ENCODE measurements at regions not wholly inside any gene's neighbourhood (a gene's known extent, or its start where the extent isn't known, plus 50 kb on each side); places are given as distances from the start of the nearest gene placed in this dataset.
"Not testable (repeated sequence)": the region's sequence is repeated elsewhere in the genome, so short reads cannot be mapped to it uniquely, and the experiment has no call there.

DNA sequence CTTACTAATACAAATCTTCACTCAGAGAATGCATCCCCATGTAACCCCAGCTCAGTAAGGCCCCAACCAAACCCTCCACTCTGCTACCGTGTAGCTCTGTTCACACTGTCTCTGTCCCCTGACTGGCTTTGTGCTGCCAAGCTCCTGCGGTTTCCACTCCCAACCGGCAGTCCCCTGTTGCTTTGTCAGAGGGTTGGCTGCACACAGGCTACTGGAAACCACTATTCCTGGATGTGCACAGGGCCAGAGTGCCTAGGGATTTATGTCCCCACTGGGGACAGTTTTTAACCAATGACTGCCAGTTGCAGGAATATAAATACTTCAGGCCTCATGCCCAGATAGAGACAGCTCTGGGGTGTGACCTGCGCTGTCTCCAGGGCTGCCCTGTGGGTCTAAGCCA is 157.1 kb upstream of the C16orf82 start:
- DNase-seq: no peak

DNA sequence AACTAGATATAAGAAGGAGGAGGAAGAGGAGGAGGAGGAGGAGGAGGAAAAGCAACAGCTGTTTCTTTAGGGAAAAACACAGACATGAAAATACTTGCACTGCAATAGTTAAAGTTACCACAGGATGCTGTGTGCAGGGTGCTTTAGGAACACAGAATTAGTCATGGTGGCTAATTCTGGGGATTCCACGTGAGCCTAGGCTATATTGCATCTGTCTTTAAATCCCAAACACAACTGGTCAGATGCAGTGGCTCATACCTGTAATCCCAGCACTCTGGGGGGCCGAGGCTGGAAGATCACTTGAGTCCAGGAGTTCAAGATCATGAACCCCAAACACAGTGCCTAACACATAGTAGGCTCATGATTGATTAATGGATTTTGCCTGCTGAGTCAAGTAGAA is 155.3 kb upstream of the C16orf82 start:
- no peak for DNase-seq

DNA sequence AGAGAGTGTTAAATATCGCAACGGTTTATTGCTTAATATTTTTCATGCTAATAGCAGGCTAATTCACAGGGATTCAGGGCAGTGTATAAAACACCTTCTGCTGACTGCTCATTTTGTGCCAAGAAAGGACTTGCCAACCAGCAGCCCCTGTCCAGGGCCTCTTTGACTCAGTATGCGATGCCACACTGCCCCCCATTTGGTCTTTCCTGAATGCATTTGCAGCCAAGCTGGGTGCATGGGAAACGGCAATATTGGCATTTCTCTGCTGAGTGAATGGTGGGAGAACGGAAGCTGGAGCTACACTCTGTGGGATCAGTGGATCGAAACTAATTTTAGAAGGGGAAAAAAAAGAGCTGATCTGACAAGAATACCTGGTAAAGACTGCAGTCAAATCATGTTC is 152.9 kb upstream of the C16orf82 start:
- no peak for DNase-seq

DNA sequence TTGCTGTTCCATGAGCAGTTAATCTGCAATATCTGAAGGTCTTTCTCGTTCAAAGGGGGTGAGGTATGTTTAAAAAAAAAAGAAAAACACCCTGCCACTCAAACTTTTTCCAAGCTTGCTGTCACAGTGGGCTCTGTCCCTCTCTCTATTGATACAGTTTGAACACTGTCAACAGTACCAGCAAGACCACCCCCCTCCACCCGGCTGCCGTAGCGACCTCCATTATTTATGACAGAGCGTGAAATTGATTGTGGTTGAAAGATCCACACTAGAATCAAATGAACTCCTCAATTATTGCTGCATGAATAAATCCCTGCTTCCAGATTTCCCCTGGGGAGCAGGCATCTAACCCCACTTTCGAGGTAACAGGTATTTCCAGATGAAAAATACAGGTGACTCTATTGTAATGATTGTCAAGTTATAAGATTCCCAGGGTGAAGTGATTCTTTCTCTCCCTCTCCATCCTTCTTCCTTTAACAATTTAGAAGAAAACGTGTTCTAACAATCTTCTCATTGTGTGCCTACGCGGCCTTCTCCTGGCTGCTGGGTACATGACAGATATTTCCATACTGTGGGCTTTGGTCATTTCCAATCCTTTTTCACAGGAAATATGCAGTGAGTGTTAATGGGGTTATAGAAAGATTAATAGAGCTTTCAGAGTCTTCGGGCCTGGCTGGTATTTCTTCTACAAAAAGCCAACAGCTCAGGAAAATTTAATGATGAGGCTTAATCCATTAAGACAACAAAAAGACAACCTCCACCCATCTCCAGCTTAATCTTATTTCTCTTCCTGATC is 135.7 kb upstream of the C16orf82 start:
- peak; percentile 82 for DNase-seq

DNA sequence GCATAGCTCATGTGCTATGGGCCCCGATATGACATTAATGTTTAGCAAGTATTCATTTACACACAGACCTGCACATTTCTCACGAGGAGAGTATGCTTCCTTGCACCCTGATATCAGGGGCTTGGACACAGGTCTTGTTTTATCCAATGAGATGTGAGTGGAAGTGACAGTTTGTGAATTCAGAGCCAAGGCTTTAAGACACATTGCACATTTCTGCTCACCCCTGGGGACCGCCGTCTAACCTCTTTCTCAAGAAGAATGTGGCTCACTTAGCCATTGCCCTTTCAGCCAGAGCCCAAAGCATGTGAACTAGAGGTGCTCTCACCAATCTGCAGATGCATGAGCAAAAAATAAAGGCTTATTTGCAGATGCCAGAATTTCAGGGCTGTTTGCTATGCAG is 116.1 kb upstream of the C16orf82 start:
- DNase-seq: peak; percentile 85

DNA sequence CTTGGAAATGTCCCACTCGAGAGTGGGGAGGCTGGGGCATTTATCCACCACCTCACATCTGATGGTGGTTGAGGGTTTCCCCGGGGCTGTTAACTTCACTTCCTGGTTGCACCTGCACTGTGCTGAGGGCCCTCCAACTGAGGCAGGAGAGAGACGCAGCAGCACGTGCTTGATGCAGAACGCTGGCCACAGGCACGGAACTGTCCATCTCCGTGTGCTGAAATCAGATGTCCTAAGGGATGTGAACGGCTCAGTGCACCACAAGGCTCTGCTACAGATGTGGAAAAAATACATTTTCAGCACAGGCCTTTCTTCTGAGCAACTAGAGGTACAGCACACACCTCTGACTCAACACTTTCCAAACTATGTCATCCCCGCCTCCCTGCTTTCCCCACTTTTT is 114.8 kb upstream of the C16orf82 start:
- DNase-seq: peak; percentile 59

DNA sequence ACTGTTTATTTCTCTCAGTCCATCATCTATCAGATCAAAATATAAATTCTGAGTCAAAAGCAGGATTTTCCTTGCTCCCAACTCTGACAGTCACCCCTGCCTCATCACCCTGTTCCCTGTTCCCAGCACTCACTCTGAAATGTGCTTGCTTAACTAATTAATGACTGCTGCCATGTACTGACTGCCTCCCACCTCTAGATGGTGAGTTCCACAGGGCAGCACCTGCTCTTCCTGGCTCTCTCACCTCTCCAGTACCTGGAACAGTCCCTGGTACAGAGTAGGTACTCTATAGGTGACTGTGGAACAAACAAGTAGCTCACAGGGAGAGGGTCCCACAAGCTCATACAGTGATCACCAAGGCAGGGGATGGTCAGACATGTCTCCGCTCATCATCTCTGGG is 114.3 kb upstream of the C16orf82 start:
- DNase-seq: no peak

DNA sequence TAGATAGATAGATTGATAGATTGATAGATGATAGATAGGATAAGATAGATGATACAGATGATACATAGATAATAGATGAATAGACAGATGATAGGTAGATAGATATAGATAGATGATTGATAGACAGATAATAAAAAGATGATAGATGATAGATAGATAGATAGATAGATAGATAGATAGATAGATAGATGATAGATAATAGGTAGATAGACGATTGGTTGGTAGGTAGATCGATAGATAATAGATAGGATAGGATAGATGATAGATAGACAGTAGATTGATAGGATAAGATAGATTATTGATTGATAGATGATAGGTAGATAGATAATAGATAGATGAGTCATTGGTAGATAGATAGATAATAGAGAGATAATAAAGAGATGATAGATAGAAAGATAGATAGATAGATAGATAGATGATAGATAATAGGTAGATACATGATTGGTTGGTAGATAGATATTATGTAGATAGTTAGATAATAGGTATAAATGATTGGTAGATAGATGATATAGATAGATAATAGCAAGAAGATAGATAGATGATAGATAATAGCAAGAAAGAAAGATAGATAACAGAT is 109.4 kb upstream of the C16orf82 start:
- DNase-seq: no peak

DNA sequence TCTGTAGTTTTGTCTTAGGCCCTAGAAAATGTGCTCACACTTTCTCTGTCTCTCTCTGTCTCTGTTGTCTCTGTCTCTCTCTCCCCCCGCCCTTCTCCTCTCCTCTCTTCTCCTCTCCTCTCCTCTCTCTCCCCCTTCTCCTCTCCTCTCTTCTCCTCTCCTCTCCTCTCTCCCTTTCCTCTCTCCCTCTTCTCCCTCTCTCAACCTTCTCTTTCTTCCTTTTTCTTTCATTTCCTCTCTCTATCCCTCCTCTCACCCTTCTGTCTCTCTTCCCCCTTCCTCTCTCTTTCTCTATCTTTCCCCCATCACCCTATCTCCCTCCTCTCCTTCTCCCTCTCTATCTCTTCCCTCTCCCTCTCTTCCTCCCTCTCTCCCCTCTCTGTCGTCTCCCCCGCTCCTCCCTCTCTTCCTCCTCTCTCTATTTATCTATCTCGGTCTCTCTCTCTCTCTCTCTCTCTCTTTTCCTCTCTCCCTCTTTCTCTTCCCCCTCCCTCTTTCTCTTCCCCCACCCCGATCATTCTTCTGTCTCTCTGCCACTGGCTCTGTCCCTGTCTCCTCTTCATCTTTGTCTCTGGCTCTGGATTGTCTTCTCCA is 107.2 kb upstream of the C16orf82 start:
- no peak for DNase-seq

DNA sequence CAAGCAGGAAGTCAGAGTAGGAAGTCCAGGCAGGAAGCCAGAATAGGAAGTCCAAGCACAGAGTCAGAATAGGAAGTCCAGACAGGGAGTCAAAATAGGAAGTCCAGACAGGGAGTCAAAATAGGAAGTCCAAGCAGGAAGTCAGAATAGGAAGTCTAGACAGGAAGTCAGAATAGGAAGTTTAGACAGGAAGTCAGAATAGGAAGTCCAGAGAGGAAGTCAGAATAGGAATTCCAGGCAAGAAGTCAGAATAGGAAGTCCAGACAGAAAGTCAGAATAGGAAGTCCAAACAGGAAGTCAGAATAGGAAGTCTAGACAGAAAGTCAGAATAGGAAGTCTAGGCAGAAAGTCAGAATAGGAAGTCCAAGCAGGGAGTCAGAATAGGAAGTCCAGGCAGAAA is 105.3 kb upstream of the C16orf82 start:
- DNase-seq: no peak

DNA sequence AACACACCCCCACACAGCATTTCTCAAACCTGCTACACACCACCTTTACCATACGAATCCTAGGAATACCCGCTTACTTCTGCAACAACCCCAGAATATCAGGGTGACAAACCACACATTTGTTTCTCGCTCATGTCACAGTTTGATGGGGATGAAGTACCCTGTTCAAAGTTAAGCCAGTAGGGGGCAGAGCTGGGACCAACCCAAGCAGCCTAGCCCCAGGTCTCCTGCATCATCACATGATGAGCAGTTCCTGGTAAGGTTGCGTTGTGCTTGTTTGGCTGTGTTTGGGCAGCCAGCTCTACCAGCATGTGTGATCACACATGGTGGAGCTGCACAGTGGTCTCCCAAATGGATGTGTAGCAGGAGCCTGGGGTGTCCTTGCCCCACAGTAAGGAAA is 103.6 kb upstream of the C16orf82 start:
- DNase-seq: no peak

DNA sequence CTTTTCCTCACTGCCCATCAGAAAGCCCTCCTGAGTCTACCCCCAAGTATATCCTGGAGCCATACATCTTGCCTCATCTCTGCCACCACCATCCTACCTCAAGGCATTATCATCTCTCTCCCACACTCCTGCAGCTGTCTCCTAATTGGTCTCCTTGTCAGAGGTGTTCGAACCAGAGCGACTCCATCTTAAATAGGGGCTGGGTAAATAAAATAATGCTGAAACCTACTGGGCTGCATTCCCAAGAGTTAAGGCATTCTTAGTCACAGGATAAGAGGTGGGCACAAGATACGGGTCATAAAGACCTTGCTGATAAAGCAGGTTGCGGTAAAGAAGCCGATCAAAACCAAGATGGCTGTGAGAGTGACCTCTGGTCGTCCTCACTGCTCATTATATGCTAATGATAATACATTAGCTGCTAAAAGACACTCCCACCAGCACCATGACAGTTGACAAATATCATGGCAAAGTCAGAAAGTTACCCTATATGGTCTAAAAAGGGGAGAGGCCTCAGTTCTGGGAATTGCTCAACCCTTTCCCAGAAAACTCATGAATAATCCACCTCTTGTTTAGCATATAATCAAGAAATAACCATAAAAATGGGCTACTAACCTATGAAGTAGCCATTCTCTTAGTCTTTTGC is 97.0 kb upstream of the C16orf82 start:
- no peak for DNase-seq

DNA sequence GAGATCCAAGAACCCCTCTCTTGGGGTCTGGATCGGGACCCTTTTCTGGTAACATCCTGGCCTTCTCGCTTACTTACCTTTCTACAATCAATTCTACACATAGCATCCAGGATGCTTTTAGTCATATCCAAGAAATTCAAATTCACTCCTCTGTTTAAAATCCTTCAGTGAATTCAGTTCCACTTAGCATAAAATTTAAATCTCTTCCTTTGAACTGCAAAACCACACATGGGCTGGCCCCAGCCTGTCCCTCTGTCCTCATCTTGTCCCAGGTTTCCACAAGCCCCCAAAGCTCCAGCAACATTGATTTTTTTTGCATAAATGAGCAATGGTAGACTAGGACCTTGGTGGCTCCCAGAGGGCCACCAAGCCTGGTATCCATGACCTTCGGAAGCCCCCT is 96.4 kb upstream of the C16orf82 start:
- no peak for DNase-seq

DNA sequence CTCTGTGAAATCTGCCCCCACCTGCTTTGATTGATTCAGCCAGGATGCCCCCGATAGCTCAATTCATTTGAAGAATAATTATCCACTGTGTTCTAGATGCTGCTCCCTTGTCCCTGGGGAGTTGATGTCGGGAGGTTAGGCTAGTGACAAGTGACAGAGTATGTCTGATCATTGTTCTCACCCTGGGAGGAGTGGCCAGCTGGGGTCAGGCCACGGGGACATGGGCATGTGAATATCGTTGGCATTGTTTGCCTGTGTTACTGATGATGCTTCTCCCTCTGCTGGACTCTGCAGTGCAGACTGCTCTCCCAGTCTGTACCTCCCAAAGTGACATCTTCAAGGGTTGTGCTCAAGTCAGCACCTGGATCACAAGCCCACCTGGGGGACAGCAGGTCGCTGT is 89.9 kb upstream of the C16orf82 start:
- DNase-seq: peak; percentile 63

DNA sequence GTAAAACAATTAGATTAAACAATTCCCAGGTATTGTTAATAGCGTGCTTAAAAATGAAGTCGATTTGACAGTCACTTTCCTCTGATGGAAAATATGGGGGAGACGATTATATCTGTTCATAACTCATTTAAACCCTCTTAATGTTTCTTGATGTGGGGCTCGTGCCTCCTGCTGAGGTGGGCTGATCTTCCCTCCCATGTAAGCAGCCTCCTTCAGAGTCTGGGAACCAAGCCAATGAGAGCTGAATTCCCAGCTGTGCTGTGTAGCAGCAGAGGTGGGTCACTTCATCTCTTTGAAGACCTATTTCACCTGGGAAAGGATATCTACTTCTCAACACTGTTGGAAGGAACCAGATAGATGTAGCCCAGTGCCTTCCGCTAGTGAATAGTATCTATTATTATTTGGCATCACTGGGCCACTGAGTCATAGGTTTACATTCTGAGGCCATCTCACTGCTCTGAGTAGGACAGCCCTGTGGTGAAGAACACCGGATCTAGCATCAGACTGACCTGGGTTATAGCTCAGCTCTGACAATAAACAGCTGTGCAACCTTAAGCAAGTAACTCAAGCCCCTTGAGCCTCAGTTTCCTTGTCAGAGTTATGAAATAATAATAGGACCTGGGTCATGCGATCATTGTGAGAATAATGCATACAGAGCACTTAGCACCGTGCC is 85.3 kb upstream of the C16orf82 start:
- DNase-seq: no peak

DNA sequence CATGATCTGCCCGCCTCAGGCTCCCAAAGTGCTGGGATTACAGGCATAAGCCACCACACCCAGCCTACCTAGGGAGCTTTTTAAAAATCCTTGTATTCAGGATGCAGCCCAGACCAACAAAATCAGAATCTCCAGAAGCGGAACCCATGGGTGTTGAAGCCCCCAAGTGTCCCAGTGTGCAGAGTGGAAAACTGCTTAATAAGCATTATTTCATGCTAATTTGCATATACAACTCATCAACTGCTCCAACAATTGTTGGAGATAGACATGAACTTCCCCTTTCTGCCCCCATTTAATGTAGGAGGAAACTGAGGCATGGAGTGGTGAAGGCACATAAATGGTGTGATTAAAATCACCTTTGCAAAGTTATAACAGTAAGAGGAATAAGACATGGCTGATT is 84.3 kb upstream of the C16orf82 start:
- DNase-seq: no peak

DNA sequence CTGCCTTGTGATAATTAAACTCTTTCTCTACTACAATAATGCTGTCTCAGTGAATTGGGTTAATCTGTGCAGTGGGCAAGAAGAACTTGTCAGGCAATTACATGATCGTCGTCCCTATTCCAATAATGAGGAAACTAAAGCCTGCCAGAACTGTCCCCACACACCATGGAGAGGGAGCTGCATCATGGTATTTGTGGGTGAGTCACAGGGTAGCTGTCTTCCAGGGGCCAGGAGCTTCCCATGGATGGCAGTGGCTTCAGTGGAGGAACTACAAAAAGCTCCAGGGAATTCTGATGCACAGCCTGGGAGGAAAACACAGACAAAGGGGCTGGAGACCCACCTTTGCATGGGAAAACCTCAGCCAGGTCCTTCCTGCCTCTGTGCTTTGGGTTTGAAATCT is 83.3 kb upstream of the C16orf82 start:
- DNase-seq: peak; percentile 61

DNA sequence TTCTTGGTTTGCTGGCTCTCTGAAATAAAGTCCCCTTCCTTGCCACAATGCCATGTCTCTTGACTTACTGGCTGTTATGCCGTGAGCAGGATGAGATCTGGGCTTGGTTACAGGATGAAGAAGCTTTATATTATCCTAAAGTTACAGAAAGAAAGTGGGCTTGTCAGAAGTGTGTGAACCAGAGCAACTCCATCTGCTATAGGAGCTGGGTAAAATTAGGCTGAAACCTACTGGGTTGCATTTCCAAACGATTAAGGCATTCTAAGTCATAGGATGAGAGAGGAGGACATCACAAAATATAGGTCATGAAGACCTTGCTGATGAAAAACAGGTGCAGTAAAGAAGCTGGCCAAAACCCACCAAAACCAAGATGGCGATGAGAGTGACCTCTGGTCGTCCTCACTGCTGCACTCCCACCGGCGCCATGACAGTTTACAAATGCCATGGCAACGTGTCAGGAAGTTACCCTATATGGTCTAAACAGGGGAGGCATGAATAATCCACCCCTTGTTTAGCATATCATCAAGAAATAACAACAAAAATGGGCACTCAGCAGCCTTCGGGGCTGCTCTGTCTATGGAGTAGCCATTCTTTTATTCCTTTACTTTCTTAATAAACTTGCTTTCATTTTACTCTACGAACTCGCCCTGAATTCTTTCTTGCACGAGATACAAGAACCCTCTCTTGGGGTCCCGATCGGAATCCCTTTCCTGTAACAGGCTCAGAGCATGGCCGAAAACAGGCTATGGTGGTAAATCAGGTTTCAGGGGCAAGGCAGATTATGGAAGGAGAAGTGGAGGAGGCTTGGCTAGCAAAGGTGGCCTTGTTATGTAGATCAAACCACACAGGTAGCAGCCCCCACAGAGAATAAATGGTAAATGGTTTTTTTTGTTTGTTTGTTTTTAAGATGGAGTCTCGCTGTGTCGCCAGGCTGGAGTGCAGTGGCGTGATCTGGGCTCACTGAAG is 81.3 kb upstream of the C16orf82 start:
- DNase-seq: no peak

DNA sequence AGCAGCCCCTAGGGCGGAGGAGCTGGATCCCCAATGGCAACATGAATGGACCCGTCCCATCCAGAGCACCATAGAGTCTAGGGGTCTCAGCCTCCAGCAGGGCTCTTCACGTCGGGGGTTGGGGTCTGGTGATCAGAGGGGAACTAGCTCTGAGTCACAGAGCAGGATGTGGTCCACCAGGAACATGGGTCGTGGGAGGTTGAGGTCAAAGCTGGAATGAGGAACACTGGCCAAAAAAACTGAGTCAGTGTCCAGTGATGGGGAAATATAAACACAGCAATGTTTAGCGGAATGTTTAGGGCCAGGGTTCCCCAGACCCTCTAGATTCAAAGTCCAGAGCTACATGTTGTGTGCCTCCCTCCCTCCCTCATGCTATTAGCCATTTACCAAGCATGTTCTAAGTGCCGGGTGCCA is 79.1 kb upstream of the C16orf82 start:
- no peak for DNase-seq

DNA sequence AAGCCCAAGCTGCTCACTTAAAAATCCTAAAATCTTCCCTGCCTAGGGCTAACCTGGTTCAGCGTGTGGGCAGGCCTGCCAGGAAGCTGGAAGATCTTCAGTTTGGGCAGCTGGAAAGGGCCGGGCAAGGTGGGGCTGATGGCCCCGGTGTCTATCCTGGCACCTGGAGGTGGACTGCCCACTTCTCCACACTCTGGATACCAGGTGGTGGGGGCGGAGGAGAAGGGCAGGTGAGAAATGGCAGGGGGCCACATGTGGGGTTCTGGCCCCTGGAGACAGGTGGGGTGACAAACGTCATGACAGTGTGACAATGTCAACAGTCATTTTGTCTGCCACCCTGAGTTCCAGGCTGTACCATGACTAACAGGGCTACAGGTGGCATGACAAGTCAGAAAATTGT is 78.5 kb upstream of the C16orf82 start:
- DNase-seq: no peak

DNA sequence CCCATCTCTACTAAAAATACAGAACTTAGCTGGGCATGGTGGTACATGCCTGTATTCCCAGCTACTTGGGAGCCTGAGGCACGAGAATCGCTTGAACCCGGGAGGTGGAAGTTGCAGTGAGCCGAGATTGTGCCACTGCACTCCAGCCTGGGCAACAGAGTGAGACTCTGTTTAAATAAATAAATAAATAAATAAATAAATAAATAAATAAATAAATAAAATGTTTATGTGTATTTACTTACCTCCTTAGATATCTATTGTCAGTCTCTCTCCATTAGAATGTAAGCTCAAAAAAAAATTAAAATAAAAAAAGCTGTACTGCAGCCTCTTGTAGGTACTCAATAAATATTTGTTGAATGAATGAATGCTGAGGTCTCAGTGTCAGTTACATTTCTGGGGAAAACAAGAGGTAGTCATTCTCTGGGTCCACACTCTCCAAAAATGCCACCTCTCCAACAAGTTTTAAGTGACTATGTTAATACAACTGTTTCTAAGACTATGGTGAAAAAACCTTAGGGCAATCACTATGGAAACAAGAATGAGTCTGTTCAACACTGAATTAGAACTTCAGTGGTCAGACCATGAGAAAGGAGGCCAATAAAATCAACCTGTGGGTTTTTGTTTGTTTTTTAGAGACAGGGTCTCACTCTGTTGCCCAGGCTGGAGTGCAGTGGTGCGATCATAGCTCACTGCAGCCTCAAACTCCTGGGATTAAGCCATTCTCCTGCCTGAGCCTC is 76.2 kb upstream of the C16orf82 start:
- DNase-seq: not testable (repeated sequence)

All from eye (tissue), 1 donor.